Stimulated activated CD4-positive, alpha-beta T cell treated with anti-CD3 and anti-CD28 coated beads, Interleukin-1b, Interleukin-23, amount 100 ng/mL, for 4 hours (primary cell): ENCODE measurements at regions not wholly inside any gene's neighbourhood (a gene's known extent, or its start where the extent isn't known, plus 50 kb on each side); places are given as distances from the start of the nearest gene placed in this dataset.
"Not testable (repeated sequence)": the region's sequence is repeated elsewhere in the genome, so short reads cannot be mapped to it uniquely, and the experiment has no call there.

Experiments used
- DNase-seq, 2 donors: peaks; one replicate each; pipeline ENCODE4 v3.0.0-alpha.2; 2020; ENCODE audit warnings: low read depth in 2 of 2

GRCh38 chr3:95265129-95265528 lies 1202.3 kb downstream of the NSUN3 start:
- DNase-seq, result no peak

DNA sequence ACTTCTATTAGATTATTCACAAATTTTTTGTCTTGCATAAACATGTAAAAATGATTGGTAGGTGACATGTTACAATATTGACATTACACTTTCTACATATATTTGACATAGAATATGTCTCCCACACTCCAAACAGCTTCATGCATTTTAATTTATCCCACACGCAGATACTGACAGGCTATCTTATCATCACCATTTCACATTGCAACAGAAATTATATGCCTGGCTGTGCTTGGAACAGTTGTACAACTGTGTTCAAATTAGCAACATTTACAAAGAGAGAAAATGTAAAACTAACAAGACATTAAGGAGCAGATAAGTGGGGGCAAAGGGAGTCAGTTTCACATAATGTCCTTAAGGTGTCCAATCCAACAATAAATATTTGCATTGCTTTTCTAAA lies 1208.5 kb downstream of the NSUN3 start:
- no peak for DNase-seq

DNA sequence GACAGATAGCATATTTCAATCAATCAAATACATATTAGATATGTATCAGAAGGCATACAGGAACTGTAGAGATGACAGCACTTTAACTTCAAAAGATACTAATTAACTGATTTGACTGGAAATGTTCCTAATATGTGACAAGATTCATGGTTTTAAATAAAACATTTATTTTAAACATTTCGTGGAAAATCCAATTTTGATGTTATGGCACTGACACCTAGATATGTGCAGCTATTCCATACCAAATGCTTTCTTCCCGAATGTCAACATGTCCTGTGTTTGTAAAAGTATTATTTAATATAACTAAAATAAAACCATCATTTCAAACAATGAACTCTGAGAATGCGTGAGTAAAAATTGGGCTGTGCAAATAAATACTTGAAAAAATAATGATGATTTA lies 1209.3 kb downstream of the NSUN3 start:
- no peak for DNase-seq

- DNase-seq, result no peak
Measured at GRCh38 chr3:95272781-95273180, 1209.9 kb downstream of the NSUN3 start.

DNA sequence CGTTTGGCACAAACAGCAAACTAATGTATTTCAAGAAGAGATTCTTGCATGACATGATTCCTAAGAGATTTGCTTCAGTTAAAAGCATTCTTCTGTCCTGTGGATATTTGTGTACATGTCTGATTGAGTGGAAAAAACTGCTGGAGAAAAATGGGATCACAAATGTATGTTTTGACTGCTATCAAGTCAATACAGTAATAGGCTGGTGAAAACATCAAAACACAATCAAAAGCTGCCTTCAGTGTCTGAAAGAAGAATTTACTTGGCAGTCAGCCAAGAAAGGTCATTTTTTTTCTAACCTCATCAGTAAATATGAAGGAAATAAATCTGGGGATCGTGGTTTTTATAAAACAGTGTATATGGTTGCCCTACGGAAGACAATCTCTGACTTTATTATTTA lies 1214.8 kb downstream of the NSUN3 start:
- no peak for DNase-seq

GRCh38 chr3:95280711-95281352 lies 1218.0 kb downstream of the NSUN3 start:
- DNase-seq, result no peak

DNA sequence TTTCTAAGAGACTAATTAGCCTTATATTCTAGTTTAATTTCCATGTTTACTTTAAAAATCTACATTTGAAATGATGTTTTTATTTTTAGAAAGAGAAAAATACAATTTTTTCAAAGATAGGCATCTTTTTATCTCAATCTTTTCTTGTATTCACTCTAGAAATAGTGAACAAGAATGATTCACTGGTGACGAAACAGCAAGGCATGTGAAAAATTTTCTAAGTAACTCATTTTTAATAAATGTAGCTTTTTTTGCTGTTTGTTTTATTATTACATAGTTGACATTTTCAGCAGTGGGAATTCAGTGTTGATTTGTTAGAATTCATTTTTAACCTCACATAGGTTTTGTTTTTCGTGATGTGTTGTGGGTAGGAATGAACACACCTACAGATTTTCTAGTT lies 1226.4 kb downstream of the NSUN3 start:
- DNase-seq, result no peak

DNA sequence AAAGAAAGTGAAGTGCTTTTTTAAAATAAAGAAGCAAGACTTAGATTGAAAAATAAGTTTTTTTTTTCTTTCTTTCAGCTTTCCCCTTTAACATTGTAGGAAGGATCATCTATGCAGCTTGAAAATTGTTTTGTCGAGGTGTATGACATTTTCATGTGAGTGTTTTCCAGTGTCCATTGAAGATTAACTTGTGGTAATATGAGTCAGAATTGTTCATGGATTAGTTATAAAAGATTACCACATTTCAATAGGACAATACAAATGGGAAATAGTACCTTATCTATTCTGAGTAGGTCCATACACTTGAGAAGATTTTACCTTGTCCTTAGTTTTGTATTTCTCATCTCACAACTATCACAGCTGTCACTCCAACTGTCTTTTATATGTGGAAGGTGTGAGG lies 1234.7 kb downstream of the NSUN3 start:
- no peak for DNase-seq

- no peak for DNase-seq
Measured at GRCh38 chr3:95302044-95302443, 1239.2 kb downstream of the NSUN3 start.

- no peak for DNase-seq
Measured at GRCh38 chr3:95310560-95310959, 1247.7 kb downstream of the NSUN3 start.

- no peak for DNase-seq
Measured at GRCh38 chr3:95311272-95311671, 1248.4 kb downstream of the NSUN3 start.

- no peak for DNase-seq
Measured at GRCh38 chr3:95312650-95313049, 1249.8 kb downstream of the NSUN3 start.

DNA sequence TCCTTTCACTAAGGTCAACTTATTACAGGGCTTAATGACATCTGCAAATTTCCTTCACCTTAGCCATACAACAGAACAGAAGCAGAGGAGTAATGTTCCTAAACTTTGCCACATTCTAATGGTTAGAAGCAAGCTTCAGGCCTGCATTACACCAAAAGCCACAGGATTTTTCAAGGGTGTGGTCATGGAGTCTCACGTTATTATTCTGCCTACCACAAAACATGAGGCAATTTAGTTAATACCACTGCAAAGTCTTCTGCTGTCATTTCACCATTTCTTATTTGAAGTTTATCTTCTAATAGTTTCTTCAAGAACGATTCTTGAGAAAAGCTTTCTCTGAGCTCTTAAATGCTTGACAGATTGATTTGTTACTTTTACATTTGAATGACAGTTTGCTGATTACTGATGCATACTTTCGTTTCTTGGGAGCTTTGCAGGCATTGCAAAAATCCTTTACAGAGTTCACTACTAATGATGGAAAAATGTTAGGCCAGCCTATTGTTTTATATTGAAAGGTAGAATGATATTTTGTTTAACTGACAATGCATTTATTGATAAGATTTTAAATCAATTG lies 1257.1 kb downstream of the NSUN3 start:
- DNase-seq, result no peak

DNA sequence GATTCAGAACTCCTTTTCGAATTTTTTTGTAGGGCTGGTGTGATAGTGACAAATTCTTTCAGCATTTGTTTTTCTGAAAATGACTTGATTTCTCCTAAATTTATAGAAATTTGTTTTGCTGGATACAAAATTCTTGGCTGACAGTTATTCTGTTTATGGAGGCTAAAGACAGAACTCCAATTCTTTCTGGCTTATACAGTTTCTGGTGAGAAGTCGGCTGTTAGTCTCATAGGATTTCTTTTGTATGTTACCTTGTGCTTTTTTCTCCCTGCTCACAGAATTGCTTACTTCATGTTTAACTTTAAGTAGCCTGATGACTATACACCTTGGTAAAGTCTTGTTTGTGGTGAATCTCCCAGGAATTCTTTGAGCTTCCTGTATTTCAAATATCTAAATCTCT lies 1264.6 kb downstream of the NSUN3 start:
- DNase-seq, result no peak

GRCh38 chr3:95333826-95334225 lies 1271.0 kb downstream of the NSUN3 start:
- no peak for DNase-seq

DNA sequence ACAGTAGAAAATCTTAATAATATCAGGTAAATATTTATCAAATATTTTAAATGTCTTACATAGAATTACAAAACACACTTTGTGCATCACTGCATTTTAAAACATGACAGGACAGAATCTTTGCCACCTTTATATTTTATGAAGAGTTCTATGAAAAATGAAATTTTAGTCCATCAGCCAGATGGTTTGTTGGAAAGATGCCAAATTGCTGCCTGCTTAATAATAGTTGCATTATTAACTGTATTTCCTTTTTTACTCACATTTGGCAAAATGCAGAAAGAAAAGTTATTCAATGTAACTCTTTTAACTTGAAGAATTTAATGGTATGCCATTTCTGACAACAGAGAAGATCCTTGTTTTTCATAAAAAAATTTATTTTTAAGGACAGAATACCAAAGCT lies 1271.6 kb downstream of the NSUN3 start:
- DNase-seq, result no peak

- DNase-seq, result no peak
Measured at GRCh38 chr3:95335517-95335916, 1272.7 kb downstream of the NSUN3 start.

DNA sequence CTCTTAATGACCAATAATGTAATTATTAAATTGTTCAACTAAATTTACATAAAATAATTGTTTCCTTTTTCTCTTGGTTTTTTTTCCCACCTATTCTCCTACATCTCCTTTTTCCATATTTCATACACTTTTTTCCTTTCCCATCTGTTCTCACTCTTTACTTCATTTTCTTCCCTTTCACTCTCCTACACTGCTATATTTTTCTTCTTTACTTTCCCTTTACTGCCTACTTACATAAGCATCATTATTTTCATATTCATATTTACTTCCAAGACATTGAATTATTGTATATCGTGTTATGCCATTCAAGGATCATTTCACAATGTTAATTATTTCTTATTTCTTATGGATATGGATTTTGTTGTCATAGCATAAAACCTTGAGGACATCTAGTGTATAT lies 1275.6 kb downstream of the NSUN3 start:
- DNase-seq, result no peak

DNA sequence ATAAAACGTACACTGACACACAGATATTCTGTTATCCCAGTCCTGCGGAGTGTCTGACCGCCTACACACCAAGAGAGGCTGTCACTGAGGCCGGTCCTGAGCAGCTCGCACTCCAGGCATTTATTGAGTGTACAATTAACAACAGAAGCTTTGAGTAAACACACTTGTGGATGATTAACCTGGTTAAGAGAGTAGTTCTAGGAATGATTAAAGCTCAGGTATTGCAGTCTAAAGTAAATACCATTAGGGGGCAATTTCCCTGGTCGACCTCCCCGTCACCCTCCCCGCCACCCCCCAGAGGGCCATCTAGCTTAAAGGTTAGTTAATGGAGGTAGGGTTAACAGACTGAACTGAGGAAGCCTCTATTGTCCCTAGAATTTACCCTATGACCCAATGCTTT lies 1278.5 kb downstream of the NSUN3 start:
- DNase-seq, result no peak

DNA sequence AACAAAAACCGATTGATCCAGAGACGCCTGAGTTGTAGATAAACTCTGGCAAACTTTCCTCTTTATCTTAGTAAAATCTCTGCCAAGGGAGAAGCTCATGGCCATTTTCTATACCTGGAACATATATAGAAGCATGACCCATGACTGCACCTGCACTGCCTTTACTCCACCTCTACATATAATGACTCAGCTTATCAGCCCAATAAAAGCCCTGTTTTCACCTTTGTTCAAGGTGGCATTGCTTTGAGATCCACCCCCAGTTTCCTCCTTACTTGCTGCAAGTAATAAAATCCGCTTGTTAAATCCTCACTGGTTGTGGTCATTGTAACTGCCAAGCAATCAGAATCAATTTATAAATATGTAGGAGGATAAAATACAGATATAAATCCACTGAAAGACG lies 1280.4 kb downstream of the NSUN3 start:
- no peak for DNase-seq

- DNase-seq, result no peak
Measured at GRCh38 chr3:95343767-95344166, 1280.9 kb downstream of the NSUN3 start.

- not testable (repeated sequence) for DNase-seq
Measured at GRCh38 chr3:95347936-95348335, 1285.1 kb downstream of the NSUN3 start.

DNA sequence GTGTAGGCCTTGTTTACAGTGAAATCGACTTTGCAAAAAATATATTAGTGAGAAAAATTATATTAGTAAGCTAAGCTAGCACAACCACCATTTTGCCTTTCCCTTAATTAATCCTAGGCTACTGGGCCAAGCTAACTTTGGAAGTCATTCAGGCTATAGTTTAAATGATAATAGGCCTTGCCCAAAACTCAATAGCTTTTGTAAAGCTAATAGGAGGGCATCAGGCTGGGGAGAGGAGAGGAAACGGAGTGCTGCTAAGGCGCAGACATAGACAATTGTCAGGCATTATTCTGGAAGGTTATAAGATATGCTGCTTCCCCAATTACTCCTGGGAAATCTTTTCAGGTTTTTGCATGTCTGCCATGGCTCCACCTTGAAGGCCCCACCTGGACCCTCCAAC lies 1286.0 kb downstream of the NSUN3 start:
- DNase-seq, result no peak

DNA sequence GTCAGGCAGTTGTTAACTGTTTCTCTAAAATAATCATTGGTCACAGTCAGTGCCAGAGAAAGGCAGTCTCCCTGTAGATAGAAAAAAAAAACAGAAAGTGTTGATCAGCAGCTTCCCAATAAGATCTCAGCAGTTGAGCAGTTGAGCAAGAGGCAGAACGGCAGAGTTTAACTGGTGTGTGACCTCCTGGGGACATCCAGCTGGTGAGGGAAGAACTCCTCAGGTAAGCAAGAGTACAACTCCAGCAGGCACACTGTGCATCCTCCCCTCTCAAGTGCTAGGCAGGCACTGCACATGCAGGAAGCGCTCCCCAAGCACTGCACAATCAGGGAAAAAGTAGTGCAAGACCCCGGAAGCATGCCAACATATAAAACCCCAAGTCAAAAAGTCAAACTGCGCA lies 1287.2 kb downstream of the NSUN3 start:
- no peak for DNase-seq
